ENCODE measurements at regions not wholly inside any gene's neighbourhood (a gene's known extent, or its start where the extent isn't known, plus 50 kb on each side); places are given as distances from the start of the nearest gene placed in this dataset.
"Not testable (repeated sequence)": the region's sequence is repeated elsewhere in the genome, so short reads cannot be mapped to it uniquely, and the experiment has no call there.

DNA sequence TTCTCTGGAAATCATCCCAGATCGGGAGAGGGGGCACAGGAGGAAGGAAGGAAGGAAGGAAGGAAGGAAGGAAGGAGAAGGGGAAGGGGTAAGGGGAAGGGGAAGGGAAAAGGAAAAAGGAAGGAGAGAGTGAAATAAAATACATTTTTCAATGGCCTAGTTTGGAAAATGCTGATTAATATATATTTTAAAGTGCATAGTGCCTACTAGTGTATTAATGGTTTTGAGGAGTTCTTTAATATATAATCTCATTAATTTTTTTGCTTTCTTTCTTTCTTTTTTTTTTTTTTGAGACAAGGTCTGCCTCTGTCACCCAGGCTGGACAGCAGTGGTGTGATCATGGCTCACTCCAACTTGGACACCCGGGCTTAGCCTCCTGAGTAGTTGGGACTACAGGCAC, 107.8 kb upstream of the FOLH1 start:
- no peak for DNase-seq

- no peak for DNase-seq
These were observed 94.7 kb upstream of the FOLH1 start for GRCh38 chr11:49303080-49303479.

DNA sequence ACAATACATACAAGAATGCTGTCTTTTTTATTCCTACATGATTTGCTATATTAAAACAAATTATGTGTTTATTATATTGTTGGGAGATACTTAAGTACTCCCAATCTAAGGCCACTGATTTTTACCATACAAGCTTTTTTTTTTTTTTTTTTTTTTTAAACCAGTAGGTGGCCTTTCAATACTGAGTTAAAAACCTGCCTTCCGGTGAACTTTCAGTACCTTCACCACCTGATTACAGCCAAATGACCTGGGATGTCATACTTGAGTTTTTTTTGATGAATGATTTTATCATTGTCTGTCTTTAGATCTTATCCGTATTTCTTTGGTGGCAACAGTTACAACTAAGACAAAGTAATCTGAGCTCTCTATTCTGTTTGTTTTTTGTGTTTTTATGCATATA, 94.0 kb upstream of the FOLH1 start:
- no peak for DNase-seq

DNA sequence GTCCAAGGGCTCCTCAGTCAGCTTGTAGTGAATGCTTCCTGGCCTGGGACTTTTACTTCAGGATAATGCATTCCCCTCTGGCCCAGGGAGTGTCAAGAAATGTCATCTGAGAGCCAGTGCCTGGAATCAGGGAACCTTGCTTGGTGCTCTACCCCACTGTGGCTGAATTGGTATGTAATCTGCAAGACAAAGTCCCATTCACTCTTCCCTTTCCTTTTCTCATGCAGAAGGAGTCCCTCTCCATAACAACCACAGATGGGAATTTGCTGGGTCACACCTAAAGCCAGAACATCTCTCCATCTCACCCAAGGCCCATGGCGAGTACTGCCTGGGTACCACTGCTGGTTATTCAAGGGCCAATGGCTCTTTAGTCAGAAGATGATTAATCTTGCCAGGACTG, 89.6 kb upstream of the FOLH1 start:
- not testable (repeated sequence) for DNase-seq

DNA sequence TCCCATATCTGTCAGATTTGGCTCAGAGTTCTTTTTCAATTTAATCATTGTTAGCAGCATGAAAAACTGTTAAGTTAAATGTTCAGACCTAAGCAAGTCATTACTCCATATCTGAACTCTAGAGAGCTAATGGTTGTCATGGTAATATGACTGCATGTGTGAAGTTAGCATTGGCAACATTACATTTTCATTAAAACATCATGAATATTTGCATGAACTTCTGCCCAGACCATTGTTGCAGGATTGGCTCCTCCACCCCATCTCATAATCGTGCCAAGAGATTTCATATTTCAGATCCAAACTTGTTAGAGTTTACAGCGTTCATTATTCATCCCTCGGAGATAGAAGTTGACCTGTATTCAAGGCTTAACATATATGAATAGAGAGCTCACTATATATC, 75.5 kb upstream of the FOLH1 start:
- DNase-seq = peak; percentile 11 to 21

DNA sequence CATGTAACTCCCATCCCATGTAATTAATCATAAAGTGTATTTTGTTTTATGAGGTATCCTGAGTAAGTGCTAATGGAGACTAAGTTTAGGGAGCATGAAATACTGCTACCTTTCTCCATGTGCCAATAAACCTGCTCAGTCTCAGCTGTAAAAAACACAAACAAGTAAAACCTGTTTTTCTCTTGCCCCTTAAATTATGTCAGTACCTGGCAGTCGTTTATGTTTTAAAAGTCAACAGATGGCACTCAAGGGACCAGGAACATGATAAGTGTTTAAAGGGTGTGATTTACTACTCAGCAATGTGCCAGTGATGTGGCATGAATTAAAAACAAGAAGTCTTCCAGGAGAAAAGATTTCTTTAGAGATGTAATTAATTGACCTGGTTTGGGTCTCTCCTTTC, 74.9 kb upstream of the FOLH1 start:
- DNase-seq = peak; percentile 23 to 24

GRCh38 chr11:49282125-49282524, 73.7 kb upstream of the FOLH1 start:
- DNase-seq = not testable (repeated sequence)

- DNase-seq = not testable (repeated sequence)
These were observed 69.5 kb upstream of the FOLH1 start for GRCh38 chr11:49277951-49278350.
